ENCODE measurements at regions not wholly inside any gene's neighbourhood (a gene's known extent, or its start where the extent isn't known, plus 50 kb on each side); places are given as distances from the start of the nearest gene placed in this dataset.
"Not testable (repeated sequence)": the region's sequence is repeated elsewhere in the genome, so short reads cannot be mapped to it uniquely, and the experiment has no call there.

GRCh38 chr20:29868688-29869087, 1388.8 kb upstream of the DEFB115 start:
- not testable (repeated sequence) for H3K27me3 ChIP-seq (ENCODE audit: control insufficient read depth in 1 of 2, insufficient read depth in 2 of 2, low read length in 2 of 2); H3K9ac ChIP-seq (ENCODE audit: low read depth in 1 of 2, low read length in 2 of 2); H3K4me1 ChIP-seq (ENCODE audit: control insufficient read depth in 1 of 2, insufficient read depth in 2 of 2, low read length in 2 of 2); H3K27ac ChIP-seq (ENCODE audit: low read depth, low read length); H3K4me3 ChIP-seq (ENCODE audit: low read depth in 1 of 2, low read length in 2 of 2); H3K36me3 ChIP-seq (ENCODE audit: control insufficient read depth in 1 of 2, insufficient read depth in 2 of 2, low read length in 2 of 2)
- peaks cover 0 to 11% of the 10 kb centered on the region in 2 donors for H3K9me3 ChIP-seq (ENCODE audit: control insufficient read depth in 1 of 2, low read length in 2 of 2)

GRCh38 chr20:29871816-29872215, 1385.6 kb upstream of the DEFB115 start:
- not testable (repeated sequence) for H3K27me3 ChIP-seq (ENCODE audit: control insufficient read depth in 1 of 2, insufficient read depth in 2 of 2, low read length in 2 of 2)
- H3K9me3 ChIP-seq (ENCODE audit: control insufficient read depth in 1 of 2, low read length in 2 of 2), result peaks cover 6 to 28% of the 10 kb centered on the region in 2 donors

GRCh38 chr20:29873946-29874345, 1383.5 kb upstream of the DEFB115 start:
- H3K27me3 ChIP-seq (ENCODE audit: control insufficient read depth in 1 of 2, insufficient read depth in 2 of 2, low read length in 2 of 2), result no peaks in the 10 kb centered on the region
- H3K4me1 ChIP-seq (ENCODE audit: control insufficient read depth in 1 of 2, insufficient read depth in 2 of 2, low read length in 2 of 2), result no peaks in the 10 kb centered on the region
- H3K27ac ChIP-seq (ENCODE audit: low read depth, low read length), result no peak overlapping the region
- H3K9ac ChIP-seq (ENCODE audit: low read depth in 1 of 2, low read length in 2 of 2), result no peak overlapping the region
- H3K4me3 ChIP-seq (ENCODE audit: low read depth in 1 of 2, low read length in 2 of 2), result no peak overlapping the region
- H3K36me3 ChIP-seq (ENCODE audit: control insufficient read depth in 1 of 2, insufficient read depth in 2 of 2, low read length in 2 of 2), result no peaks in the 10 kb centered on the region
- peaks cover 17 to 39% of the 10 kb centered on the region in 2 donors for H3K9me3 ChIP-seq (ENCODE audit: control insufficient read depth in 1 of 2, low read length in 2 of 2)

More at GRCh38 chr20:29871816-29872215, 1385.6 kb upstream of the DEFB115 start:
- H3K4me1 ChIP-seq (ENCODE audit: control insufficient read depth in 1 of 2, insufficient read depth in 2 of 2, low read length in 2 of 2); H3K36me3 ChIP-seq (ENCODE audit: control insufficient read depth in 1 of 2, insufficient read depth in 2 of 2, low read length in 2 of 2); H3K27ac ChIP-seq (ENCODE audit: low read depth, low read length); H3K9ac ChIP-seq (ENCODE audit: low read depth in 1 of 2, low read length in 2 of 2); H3K4me3 ChIP-seq (ENCODE audit: low read depth in 1 of 2, low read length in 2 of 2): not testable (repeated sequence)

- Histone ChIP-seq H3K27ac (ENCODE audit: low read depth, low read length) (no peak overlapping the region), H3K4me3 (ENCODE audit: low read depth in 1 of 2, low read length in 2 of 2) (no peak overlapping the region), H3K27me3 (ENCODE audit: control insufficient read depth in 1 of 2, insufficient read depth in 2 of 2, low read length in 2 of 2) (no peaks in the 10 kb centered on the region), H3K4me1 (ENCODE audit: control insufficient read depth in 1 of 2, insufficient read depth in 2 of 2, low read length in 2 of 2) (no peaks in the 10 kb centered on the region), H3K9ac (ENCODE audit: low read depth in 1 of 2, low read length in 2 of 2) (no peak overlapping the region), H3K9me3 (ENCODE audit: control insufficient read depth in 1 of 2, low read length in 2 of 2) (peaks cover 22 to 43% of the 10 kb centered on the region in 2 donors), H3K36me3 (ENCODE audit: control insufficient read depth in 1 of 2, insufficient read depth in 2 of 2, low read length in 2 of 2) (no peaks in the 10 kb centered on the region)
Measured at GRCh38 chr20:29874476-29875202, 1382.8 kb upstream of the DEFB115 start.

- H3K27ac ChIP-seq (ENCODE audit: low read depth, low read length); H3K4me1 ChIP-seq (ENCODE audit: control insufficient read depth in 1 of 2, insufficient read depth in 2 of 2, low read length in 2 of 2); H3K36me3 ChIP-seq (ENCODE audit: control insufficient read depth in 1 of 2, insufficient read depth in 2 of 2, low read length in 2 of 2); H3K27me3 ChIP-seq (ENCODE audit: control insufficient read depth in 1 of 2, insufficient read depth in 2 of 2, low read length in 2 of 2); H3K4me3 ChIP-seq (ENCODE audit: low read depth in 1 of 2, low read length in 2 of 2); H3K9ac ChIP-seq (ENCODE audit: low read depth in 1 of 2, low read length in 2 of 2): not testable (repeated sequence)
- peaks cover 22 to 43% of the 10 kb centered on the region in 2 donors for H3K9me3 ChIP-seq (ENCODE audit: control insufficient read depth in 1 of 2, low read length in 2 of 2)
Measured at GRCh38 chr20:29875321-29876083, 1382.0 kb upstream of the DEFB115 start.

- not testable (repeated sequence) for H3K4me1 ChIP-seq (ENCODE audit: control insufficient read depth in 1 of 2, insufficient read depth in 2 of 2, low read length in 2 of 2); H3K27ac ChIP-seq (ENCODE audit: low read depth, low read length); H3K9ac ChIP-seq (ENCODE audit: low read depth in 1 of 2, low read length in 2 of 2); H3K36me3 ChIP-seq (ENCODE audit: control insufficient read depth in 1 of 2, insufficient read depth in 2 of 2, low read length in 2 of 2); H3K27me3 ChIP-seq (ENCODE audit: control insufficient read depth in 1 of 2, insufficient read depth in 2 of 2, low read length in 2 of 2); H3K4me3 ChIP-seq (ENCODE audit: low read depth in 1 of 2, low read length in 2 of 2)
- H3K9me3 ChIP-seq (ENCODE audit: control insufficient read depth in 1 of 2, low read length in 2 of 2), result peaks cover 25 to 43% of the 10 kb centered on the region in 2 donors
Measured at GRCh38 chr20:29876084-29876910, 1381.2 kb upstream of the DEFB115 start.

- Histone ChIP-seq H3K4me3 (ENCODE audit: low read depth in 1 of 2, low read length in 2 of 2) (no peak overlapping the region), H3K9ac (ENCODE audit: low read depth in 1 of 2, low read length in 2 of 2) (no peak overlapping the region), H3K9me3 (ENCODE audit: control insufficient read depth in 1 of 2, low read length in 2 of 2) (peaks cover 25 to 43% of the 10 kb centered on the region in 2 donors), H3K4me1 (ENCODE audit: control insufficient read depth in 1 of 2, insufficient read depth in 2 of 2, low read length in 2 of 2) (no peaks in the 10 kb centered on the region), H3K36me3 (ENCODE audit: control insufficient read depth in 1 of 2, insufficient read depth in 2 of 2, low read length in 2 of 2) (no peaks in the 10 kb centered on the region), H3K27me3 (ENCODE audit: control insufficient read depth in 1 of 2, insufficient read depth in 2 of 2, low read length in 2 of 2) (no peaks in the 10 kb centered on the region), H3K27ac (ENCODE audit: low read depth, low read length) (no peak overlapping the region)
Measured at GRCh38 chr20:29876911-29877285, 1380.6 kb upstream of the DEFB115 start.

GRCh38 chr20:29877411-29878280, 1379.8 kb upstream of the DEFB115 start:
- H3K4me1 ChIP-seq (ENCODE audit: control insufficient read depth in 1 of 2, insufficient read depth in 2 of 2, low read length in 2 of 2); H3K4me3 ChIP-seq (ENCODE audit: low read depth in 1 of 2, low read length in 2 of 2); H3K27ac ChIP-seq (ENCODE audit: low read depth, low read length); H3K27me3 ChIP-seq (ENCODE audit: control insufficient read depth in 1 of 2, insufficient read depth in 2 of 2, low read length in 2 of 2); H3K9ac ChIP-seq (ENCODE audit: low read depth in 1 of 2, low read length in 2 of 2); H3K36me3 ChIP-seq (ENCODE audit: control insufficient read depth in 1 of 2, insufficient read depth in 2 of 2, low read length in 2 of 2): not testable (repeated sequence)
- peaks cover 25 to 43% of the 10 kb centered on the region in 2 donors for H3K9me3 ChIP-seq (ENCODE audit: control insufficient read depth in 1 of 2, low read length in 2 of 2)

GRCh38 chr20:29878281-29878741, 1379.2 kb upstream of the DEFB115 start:
- no peaks in the 10 kb centered on the region for H3K36me3 ChIP-seq (ENCODE audit: control insufficient read depth in 1 of 2, insufficient read depth in 2 of 2, low read length in 2 of 2)
- no peak overlapping the region for H3K27ac ChIP-seq (ENCODE audit: low read depth, low read length)
- H3K27me3 ChIP-seq (ENCODE audit: control insufficient read depth in 1 of 2, insufficient read depth in 2 of 2, low read length in 2 of 2), result no peaks in the 10 kb centered on the region
- no peaks in the 10 kb centered on the region for H3K4me1 ChIP-seq (ENCODE audit: control insufficient read depth in 1 of 2, insufficient read depth in 2 of 2, low read length in 2 of 2)
- H3K9ac ChIP-seq (ENCODE audit: low read depth in 1 of 2, low read length in 2 of 2), result no peak overlapping the region
- H3K9me3 ChIP-seq (ENCODE audit: control insufficient read depth in 1 of 2, low read length in 2 of 2), result peaks cover 25 to 41% of the 10 kb centered on the region in 2 donors
- H3K4me3 ChIP-seq (ENCODE audit: low read depth in 1 of 2, low read length in 2 of 2), result no peak overlapping the region

Measured in duodenal mucosa (tissue), 2 donors.